Prostate gland (tissue), 2 donors: ENCODE measurements at regions not wholly inside any gene's neighbourhood (a gene's known extent, or its start where the extent isn't known, plus 50 kb on each side); places are given as distances from the start of the nearest gene placed in this dataset.

ENCODE experiments used
- POLR2AphosphoS5 ChIP-seq: sonication (generic); formaldehyde crosslinking; IDR thresholded peaks from one replicate; pipeline ENCODE4 v1.6.1; 2017; ENCODE audit warnings: antibody characterized with exemption
- TF ChIP-seq, protein P1 (sequence below), 4 experiments: fragments of 200-600 bp in 2 of 4; fragments of 450-650 bp in 2 of 4; sonication (generic) in 2 of 4; IDR thresholded peaks; 1 replicate in 3 of 4; 2 replicates in 1 of 4; pipeline ENCODE4 v1.5.1; 2016 to 2019; ENCODE audit warnings: antibody characterized with exemption in 4 of 4, mild to moderate bottlenecking in 2 of 4, moderate library complexity in 2 of 4

GRCh38 chr7:10300577-10300976 lies 673.1 kb upstream of the PHF14 start:
- TF ChIP-seq, protein P1, sequence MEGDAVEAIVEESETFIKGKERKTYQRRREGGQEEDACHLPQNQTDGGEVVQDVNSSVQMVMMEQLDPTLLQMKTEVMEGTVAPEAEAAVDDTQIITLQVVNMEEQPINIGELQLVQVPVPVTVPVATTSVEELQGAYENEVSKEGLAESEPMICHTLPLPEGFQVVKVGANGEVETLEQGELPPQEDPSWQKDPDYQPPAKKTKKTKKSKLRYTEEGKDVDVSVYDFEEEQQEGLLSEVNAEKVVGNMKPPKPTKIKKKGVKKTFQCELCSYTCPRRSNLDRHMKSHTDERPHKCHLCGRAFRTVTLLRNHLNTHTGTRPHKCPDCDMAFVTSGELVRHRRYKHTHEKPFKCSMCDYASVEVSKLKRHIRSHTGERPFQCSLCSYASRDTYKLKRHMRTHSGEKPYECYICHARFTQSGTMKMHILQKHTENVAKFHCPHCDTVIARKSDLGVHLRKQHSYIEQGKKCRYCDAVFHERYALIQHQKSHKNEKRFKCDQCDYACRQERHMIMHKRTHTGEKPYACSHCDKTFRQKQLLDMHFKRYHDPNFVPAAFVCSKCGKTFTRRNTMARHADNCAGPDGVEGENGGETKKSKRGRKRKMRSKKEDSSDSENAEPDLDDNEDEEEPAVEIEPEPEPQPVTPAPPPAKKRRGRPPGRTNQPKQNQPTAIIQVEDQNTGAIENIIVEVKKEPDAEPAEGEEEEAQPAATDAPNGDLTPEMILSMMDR (IDR thresholded peaks at IDR 0.05) = no peak
- no peak for TF ChIP-seq POLR2AphosphoS5
